NCI-H1092 treated with DMSO at 0.1 percent for 48 hours (cell line): ENCODE measurements at regions not wholly inside any gene's neighbourhood (a gene's known extent, or its start where the extent isn't known, plus 50 kb on each side); places are given as distances from the start of the nearest gene placed in this dataset.
"Not testable (repeated sequence)": the region's sequence is repeated elsewhere in the genome, so short reads cannot be mapped to it uniquely, and the experiment has no call there.

Source experiments
- DNase-seq: peaks from one replicate; lab custom pipeline; 2025; lab: John Stamatoyannopoulos, UW

DNA sequence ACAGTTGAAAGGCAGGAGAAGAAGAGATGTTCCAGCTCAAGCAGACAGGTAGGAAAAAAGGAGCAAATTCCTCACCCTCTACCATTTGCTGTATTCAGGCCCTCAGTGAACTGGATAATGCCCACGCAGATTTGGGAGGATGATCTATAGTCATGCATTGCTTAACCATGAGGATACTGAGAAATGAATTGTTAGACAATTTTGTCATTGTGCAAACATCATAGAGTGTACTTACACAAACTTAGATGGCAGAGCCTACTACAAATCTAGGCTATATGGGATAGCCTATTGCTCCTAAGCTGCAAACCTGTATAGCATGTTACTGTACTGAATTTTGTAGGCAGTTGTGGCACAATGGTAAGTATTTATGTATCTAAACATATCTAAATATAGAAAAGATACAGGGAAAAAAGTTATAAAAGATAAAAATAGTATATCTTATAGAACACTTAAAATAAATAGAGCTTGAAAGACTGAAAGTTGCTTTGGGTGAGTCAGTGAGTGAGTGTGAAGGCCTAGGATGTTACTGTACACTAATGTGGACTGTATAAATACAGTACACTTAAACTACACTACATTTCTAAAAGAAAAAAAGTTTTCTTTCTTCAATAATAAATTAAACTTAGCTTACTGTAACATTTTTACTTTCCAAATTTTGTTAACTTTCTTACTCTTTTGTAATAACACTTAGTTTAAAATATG is 672.3 kb downstream of the UTRN start:
- no peak for DNase-seq

DNA sequence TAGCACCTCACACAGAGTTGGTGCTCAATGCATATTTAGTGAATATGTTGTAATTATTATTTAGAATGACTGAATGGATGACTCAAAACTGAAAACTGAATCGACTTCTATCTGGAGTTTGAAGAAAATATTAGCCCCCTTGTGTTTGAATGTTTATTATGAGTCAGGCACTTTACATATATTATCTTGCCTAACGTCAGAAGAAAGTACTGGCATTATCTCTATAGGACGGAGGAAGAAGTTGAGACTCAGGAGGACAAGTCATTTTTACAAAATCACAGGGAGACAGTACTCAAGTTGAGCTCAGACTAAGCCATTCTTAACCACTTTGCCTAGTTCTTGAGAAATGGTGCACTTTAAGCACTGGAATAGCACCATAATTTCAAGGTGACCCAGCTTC is 684.0 kb downstream of the UTRN start:
- DNase-seq = no peak

DNA sequence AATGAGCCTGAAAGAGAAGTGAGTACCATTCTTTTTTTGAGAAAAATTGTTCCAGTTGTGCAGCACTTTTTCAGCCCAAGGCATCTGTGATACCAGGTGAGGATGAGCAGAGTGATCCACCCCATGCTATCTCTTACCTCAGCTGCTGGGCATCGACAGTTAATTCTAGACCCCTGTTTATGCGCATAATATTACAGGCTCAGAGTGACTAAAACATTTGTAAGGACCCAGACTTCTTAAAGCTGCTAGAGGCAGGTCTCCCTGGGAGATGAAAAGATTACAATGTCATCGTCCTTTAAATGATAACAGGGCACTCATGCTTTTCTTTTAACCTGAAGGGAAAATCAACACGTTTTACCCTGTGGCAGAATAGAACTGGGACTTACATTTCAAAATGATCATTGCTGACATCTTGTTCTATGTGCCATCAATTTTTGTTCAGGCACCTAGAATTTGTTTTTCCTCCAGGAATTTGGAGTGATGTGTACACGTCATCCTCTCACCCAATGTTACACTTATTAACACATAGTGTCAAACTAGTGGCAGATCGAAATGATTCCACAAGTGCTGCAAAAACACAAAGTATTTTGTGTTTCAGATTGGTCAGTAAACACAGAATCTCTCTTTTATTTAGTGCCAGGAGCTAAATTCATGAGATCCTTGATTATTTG is 684.6 kb downstream of the UTRN start:
- no peak for DNase-seq

DNA sequence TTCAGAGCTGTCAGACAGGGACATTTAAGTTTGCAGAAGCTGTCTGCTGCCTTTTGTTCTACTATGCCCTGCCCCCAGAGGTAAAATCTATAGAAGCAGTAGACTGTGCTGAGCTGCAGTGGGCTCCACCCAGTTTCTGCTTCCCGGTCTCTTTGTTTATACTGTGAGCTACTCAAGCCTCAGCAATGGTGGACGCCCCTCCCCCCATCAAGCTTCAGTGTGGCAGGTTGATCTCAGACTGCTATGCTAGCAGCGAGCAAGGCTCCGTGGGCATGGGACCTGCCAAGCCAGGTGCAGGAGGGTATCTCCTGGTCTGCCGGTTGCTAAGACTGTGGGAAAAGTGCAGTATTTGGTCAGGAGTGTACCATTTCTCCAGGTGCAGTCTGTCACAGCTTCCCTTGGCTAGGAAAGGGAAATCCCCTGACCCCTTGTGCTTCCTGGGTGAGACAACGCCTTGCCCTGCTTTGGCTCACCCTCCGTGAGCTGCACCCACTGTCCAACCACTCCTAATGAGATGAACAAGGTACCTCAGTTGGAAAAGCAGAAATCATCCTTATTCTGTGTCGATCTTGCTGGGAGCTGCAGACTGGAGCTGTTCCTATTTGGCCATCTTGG is 692.2 kb downstream of the UTRN start:
- DNase-seq = not testable (repeated sequence)

DNA sequence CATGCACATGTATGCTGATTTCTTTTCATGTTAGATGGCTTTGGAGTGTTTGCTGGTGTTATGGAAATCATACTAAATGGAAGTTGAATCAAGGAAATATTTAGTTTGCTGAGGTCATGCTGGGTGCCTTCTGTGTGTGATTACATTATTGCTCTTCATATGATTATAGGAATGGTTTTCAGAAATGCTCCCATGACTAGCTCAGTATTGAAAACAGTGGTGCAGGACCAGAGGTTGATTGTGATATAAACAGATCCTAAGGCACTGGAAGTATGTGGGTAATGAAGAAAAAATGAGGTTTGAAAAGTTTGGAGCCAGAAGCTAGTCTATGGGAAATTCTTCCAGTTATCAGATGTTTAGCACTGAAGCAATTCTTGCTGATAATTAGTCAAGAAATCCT is 693.1 kb downstream of the UTRN start:
- DNase-seq = no peak

DNA sequence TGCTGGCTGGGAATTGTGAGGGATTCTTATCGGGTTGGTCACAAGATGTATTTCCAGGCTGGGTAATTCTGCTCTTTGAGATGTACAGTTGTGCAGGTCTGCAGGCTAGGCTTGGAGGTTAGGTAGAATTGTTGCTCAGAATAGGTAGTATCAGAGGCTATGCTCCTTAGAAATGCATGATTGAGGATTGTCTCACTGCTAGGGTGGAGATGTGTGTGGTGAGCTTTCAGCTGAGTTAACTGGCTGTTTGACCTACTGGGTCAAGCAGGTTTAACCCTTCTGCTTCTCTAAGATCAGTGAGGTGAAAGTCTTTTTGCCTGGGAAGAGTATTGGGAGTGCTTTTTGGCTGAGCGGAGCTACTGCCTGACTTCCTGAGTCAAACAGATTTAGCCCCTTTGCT is 701.1 kb downstream of the UTRN start:
- no peak for DNase-seq

DNA sequence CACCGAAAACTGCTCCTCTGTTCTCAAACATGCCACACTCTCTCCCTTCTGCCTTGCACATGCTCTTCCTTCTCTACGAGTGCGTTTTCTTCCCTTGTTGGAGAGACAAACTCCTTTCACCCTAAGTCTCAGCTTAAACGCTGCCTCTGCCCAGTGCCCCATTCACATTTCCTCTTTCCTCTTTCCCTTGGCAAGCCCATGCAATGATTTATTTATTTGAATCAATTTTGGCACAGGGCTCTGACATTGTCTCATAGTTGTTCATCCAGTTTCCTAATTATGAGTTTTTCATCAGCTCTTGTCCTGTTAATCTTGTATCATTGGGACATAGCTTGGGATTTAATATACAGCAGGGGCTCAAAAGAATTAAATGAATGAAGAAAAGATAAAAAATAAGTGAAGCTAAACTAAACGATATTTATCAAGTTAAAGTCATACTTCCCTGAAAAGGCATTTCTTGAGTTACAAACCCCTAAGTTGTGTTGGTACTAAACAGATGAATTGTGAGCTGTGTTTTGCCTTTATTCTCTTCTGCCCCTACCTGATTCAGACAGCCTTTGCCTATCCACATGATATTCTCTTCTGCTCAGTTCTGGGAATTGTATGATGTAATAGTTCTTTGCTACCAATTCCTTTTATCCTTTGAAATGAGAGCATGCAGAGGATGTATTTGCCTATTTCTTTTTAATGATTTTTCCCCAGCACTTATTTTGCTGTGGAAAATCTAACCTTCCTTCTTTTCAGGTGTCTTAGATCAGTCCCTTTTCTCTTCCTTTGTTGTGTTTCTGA is 704.4 kb downstream of the UTRN start:
- DNase-seq = no peak

DNA sequence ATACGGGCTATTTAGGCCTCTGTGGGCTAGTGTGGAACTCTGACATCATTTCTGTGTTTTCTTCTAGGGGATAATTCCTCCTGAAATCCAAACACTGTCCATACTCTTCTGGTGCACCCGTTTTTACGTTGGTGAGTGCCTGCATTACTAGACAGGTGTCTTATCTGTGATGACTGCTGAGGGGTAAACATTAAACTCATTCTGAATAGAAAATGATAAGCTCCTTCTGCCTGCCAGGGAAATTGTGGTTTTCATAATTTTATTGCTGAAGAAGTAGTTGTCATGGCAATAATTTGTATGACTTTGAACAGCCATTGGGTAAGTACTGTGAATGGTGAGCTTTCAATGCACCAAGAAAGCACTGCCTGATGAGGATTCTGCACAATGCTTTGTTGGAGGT is 705.6 kb downstream of the UTRN start:
- no peak for DNase-seq

DNA sequence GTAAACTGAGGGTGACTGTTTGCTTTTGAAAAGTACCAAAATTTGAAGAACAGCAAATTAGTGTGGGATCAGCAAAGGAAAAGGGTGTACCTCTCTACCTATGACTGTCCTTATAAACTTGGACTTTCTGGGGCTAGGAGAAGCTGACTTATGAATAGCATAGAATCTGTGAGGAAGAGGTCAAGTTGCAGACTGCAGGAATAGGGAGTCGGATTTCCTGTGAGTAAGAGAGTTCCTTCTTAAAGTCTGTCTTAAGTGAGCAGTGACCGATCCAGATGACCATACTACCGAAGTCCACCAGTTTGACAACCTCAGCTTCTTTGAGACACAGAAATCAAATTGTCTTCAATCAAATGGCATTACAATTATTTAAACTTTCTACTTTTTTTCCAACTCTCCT is 708.7 kb downstream of the UTRN start:
- no peak for DNase-seq

DNA sequence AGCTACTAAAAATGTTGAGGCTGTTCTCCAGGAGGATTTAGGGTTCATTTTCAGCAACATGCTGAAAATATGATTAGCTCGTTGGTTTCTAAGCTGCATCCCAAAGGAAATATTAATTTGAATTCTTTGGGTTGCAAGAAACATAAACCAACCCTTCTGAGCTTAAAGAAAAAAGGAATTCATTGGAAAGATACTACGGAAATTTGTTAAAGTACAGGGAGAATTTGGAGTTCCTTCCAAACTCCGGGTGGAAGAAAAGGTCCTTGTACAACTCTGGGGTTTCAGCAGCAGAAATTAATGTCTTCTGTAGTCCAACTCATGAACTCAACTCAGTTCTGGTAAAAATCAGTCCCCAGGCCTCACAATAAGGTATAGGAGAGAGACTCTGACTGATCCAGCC is 712.9 kb downstream of the UTRN start:
- DNase-seq = no peak

DNA sequence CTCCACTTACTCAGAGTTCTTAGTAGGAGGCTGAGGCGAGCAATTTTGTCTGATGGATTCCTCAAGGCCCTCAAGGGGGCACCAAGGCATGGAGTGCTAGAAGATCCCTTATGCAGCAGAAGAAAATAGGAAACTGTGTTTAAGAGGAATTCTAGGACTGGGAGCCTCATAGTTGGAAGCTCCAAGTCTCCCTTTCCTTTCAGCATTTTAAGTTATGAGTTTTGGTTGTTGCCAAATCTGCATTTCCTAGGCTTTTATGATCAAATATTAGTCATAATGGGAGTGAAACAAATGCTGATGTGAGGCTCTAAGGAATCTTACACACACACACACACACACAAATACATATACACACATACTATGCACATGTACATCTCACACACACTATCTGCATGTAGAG is 714.0 kb downstream of the UTRN start:
- DNase-seq = no peak

DNA sequence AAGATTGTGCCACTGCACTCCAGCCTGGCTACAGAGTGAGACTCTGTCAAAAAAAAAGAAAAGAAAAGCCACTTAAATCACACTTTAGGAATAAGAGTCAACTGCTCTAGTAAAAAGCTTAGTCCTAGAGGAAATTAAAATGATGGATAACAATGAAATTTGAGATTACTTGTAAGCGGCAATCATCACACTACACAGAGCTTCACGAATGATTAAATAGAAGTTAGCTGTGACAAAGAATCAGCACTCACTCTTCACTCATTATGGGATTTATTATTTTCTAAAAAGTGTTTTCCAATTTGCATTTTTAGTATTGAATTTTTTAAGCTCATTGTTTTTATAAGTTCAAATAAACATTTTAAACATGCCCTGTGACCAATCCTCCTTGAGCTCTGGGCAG is 718.0 kb downstream of the UTRN start:
- no peak for DNase-seq

DNA sequence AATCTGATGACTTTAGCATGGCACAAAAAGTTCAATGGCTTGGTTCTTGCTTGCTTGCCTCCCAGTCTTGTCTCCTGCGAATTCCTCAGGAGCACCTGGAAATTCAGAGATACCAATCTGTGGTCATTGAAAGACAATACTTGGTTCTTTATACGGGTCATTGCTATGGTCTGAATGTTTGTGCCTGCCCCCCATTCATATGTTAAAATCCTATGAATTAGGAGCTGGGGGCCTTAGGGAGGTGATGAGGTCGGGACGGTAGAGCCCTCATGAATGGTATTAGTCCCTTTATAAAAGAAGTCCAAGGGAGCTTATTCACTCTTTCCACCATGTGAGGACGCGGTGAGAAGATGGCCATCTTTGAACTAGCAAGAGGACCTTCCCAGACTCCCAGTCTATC is 721.8 kb downstream of the UTRN start:
- DNase-seq = no peak

DNA sequence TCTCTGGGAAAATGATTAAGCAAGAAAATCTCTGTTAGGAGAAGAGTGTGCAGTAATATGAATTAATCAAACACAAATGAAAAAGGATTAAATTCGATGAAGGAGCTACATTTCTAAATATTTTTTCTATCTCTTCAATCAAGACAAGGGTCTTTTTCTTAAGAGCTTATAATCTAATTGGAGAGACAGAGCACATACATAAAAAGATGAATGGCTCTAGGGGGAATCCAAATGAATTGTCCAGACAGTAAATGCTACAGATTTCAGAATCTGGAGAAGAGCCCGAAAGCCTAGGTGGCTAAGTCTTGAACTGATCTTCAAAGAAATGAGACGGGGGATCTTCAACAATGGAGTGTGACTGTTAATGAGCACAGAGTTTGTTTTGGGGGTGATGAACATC is 723.6 kb downstream of the UTRN start:
- DNase-seq = no peak

DNA sequence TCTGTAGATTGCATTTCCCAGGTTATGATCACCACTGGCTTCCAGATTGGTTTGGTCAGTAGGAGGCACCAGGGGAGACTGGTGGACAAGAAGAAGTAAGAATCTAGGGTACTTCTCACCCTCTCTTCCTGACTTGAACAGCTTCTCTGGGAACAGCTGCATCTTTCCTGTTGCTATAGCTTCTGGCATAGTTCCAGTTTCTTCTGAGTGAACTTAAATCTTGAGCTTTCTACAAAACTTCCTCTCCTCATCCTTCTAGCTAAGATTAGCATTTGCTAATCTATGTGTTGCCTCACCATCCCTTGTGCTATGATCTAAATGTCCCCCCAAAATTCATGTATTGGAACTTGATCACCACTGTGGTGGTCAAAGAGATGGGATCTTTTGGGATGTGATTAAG is 724.6 kb downstream of the UTRN start:
- no peak for DNase-seq

DNA sequence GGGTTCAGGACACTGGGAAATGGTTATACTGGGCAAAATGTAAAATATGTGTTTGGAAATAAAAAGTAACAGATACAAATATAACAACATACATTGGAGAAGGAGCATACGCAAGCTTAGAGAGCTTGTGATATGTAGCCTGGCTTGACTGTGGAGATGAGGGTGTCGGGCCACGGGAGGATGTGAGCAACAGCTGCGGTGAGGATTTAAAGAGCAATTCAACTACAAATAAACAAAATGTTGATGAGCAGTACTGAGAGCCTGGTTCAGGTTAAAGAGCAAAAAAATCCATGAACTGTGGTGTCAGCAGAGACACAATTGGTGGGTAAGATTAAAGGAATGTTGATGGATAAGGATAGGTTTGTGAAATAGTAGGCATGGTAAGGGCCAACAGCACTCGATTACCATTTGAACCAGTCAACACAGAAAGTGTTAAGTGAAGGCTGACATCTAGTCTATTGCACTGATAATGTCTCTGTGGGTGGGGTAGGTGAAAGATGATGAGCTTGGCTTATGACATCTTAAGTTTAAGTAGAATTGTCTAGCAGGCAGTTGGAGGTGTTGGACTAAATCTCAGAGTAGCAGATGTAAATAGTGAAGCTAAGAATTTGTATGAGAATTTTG is 723.2 kb downstream of the EPM2A start:
- DNase-seq = no peak

DNA sequence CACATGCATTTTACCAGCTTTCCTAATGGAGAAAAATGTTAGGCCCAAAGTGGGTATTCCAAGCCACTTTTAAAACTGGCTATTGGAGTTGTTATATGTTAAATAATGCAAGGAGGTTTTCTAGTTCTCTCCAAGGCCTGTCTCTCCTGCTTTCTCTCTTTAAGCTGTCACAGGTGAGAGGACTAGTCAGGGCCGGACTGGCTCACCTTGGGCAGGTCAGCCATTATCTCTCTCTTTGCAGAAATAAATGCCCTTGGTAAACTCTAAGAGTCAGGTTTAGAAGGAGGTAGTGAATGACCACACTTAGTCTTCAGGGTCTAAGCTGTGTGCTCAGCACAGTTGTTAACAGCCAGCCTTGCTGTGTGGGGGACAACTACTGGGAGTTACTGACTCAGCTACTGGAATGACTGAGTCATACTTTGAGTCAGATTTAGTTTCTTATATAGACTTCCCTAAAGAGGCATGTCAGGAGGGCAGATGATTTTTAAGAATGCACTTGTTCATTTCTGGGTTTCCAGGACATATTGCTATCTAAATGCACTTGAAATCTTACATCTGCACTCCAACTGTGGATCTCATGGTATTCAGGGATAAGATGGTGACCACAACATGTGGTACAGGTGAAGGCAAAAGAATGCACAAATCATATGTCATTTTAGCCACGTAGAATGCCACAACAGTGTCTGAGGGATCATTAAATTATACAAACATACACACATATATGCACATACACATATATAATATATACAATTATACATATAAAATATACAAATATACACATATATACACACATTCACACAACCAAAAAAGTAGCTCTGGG is 719.4 kb downstream of the EPM2A start:
- no peak for DNase-seq

DNA sequence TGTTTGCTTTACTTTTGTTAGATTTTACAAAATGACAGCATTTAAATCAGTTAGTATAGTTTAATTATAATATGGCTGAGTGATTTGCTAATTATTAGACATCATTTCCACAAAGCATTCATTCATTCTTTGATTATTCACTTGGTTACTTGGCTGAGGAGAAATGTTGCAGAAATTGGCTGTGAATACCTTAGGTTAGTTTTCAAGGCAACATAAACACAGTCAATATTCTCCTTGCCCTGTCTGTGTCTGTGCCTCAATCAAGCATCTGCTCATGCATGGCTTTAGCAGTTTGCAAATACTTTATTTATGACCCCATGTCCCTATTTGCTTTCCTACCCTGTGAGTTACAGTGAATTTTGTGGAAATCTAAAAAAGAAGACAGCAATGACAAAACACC is 718.3 kb downstream of the EPM2A start:
- DNase-seq = no peak

DNA sequence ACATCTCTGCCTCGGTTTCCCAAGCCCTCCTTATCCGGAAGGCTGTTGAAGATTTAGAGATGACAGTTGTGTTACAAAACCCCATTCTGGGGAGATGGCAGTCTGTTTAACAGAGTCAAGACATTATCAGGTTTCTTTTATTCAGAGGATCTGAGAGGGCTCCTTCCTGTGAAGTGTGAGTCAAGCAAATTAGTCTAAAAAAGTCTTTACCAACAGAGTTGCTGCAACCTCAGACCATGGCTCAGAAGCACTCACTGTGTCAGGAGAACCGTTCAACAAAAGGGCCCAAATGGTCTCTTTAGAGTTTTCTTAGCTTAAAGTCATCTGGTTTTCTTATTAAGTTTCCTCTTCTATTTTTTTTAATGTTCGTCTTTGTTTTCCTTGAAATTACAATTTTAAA is 717.8 kb downstream of the EPM2A start:
- DNase-seq = no peak

DNA sequence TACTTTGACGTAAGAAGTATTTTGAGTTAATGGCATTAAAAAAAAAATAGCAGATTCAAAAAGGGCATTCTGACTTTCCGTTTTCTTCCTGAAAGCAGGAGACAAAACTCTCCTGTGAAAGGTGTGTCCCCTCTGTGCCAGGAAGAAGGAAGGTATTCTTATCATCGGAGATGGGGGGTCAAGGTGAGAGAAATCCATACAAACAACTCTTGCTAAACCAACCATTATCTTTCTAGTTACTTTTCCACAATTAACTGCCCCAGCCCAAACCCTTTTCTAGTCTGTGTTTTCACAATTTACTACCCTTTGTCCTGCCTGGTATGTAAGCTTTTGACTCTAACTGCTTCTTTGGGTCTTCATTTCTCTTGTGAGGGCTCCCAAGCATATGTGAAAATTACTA is 717.3 kb downstream of the EPM2A start:
- no peak for DNase-seq

DNA sequence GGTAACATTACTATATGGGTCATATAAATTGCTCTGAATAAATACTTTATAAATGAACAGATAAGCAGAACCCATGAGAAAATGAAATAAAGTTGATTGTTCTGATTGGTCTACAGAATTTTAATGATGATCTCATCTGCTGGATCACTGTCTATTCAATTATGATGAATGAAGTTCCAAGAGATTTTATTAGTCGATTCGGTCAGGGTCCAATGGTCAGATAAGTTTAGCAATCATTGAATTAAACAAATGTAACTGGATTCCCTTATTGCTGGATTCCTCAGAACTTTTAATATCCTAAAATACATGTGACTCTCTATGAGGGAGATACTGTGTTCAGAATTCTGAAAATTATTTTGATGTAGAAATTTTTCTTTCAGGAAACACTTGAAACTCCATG is 715.2 kb downstream of the EPM2A start:
- DNase-seq = no peak

DNA sequence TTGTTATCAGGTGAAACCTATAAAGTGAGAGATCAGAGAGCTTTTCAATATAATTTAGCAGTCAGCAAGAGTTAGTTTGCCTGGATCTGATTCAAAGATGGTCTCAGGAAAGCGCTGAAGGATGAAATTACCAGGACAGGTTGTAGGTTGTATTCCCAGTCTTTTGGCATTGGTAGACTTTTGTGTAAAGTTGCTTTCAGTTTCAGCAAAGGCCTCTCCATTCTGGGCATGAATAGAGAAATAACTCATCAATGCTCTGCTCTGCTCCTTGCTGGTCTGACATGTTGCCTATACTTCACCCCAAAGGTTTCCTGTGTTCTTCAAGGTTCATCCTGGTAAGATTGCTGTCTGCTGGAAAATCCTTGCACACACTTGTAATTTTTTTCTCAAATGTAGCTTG is 714.8 kb downstream of the EPM2A start:
- no peak for DNase-seq
